ENCODE measurements at regions not wholly inside any gene's neighbourhood (a gene's known extent, or its start where the extent isn't known, plus 50 kb on each side); places are given as distances from the start of the nearest gene placed in this dataset.
A peak's percentile ranks its signal among the peaks of the same experiment; 100 is the strongest.

DNA sequence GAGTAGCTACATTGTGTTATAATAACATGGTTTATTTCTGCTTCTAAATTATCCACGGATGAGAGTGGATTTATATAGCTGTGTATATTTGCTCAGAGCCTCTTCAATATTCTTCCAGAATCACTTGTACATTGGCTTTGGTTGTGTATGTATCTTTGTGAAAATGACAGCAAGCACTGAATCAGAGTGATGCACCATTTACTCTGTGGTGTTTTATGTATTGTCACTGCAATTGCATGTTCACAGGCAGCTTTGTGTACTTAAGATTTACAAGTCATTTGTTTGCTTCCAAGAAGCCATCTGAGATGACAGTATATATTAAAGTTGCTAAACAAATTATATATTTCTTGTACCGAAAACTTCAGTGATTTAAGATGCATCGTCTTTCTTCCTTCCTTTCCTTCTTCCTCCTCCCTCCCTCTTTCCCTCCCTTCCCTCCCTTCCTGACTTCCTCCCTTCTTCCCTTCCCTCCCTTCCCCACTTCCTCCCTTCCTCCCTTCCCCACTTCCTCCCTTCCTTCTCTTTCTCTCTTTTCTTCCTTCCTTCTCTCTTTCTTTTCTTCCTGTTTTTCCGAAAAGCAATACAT is 362.3 kb upstream of the GOLIM4 start:
- no peak for DNase-seq (ENCODE audit: low spot score)

DNA sequence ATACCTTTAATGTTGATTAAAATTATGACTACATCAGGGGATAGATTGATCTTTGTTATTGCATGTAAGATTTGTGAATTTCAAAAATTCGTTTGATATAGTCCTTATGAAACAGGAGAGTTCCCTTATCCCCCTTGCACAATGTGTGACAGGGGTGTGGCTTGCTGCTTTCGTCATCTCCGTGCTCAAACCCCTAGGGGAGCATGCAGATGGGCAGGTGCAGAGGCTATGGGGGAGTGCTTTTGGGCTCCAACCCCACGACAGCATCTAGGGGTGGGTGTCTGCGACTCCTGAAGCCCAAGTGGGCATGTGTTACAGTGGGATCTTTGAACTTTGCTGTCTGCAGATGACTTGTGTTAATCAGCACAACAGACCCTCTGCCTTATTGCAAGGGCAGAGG is 360.1 kb upstream of the GOLIM4 start:
- no peak for DNase-seq (ENCODE audit: low spot score)

DNA sequence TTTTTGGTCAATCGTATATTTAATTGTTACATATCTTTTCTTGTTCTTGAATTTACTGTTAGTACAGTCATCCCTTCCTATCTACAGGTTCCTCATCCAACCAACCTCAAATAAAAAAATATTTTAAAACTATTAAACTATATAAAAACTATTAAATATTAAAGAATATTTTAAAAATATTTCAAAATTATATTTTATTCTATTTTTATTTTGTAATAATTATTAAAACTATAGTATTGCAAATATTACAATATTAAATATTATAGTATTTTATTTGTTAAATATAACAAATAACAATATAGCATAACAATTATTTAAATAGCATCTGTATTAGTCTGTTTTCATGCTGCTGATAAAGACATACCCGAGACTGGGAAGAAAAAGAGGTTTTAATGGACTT is 357.9 kb upstream of the GOLIM4 start:
- DNase-seq (ENCODE audit: low spot score): no peak

DNA sequence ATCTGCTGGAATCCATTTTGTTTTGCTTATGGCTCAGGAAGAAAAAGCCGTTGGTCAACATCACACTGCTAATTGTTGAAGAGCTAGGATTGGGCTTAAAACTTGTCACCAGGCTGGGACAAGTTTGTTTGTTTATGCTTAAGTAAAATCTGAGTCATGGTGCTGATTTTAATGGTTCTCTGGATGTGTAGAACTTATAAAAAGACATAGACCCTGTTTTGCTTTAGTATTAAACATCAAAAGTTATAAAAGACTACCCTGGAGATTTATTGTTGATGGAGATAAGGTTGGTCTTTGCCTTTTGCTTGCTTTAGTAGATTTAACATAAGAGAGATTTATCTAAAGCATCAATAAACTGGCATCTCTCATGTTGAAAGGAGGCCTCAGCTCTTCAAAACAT is 348.2 kb upstream of the GOLIM4 start:
- DNase-seq (ENCODE audit: low spot score): no peak

DNA sequence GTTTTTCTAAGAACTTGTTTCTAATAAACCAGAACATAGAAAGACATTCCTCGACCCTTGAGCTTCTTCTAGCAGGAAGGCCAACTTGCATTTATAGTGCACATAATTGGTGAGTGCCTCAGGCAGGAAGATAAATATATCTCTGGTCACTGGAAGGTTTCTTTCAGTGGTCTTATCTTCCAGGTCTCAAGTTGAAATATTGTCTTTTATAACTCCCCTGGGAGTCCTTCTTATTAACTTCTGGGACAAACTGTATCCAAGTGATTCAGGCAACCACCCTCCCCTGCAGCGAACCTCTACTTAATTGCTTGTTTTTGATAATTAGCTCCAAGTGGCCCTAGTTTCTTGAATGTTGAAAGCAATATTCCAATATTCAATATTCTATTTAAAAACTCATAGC is 346.8 kb upstream of the GOLIM4 start:
- no peak for DNase-seq (ENCODE audit: low spot score)

DNA sequence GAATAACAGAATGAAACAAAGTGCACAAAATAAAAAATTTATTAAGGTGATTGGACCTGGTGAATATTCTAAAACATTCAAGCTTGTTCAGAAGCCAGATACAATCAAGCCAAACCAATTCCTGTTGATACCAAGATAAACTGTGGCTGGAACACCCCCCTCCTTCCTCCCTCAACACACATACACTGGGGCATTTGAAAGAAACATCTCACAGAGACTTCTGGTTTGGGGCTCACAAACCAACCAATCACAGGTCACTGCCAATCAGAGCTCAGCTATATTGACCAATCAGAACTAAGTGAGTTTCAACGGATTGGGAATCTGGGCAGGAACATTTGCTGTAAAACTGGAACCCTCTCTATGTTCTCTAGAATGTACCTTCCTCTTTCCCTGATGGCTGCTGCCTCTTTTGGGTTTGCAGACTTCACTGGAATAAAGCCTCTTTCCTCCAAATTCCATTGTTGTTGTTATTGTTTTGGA is 340.6 kb upstream of the GOLIM4 start:
- no peak for DNase-seq (ENCODE audit: low spot score)

DNA sequence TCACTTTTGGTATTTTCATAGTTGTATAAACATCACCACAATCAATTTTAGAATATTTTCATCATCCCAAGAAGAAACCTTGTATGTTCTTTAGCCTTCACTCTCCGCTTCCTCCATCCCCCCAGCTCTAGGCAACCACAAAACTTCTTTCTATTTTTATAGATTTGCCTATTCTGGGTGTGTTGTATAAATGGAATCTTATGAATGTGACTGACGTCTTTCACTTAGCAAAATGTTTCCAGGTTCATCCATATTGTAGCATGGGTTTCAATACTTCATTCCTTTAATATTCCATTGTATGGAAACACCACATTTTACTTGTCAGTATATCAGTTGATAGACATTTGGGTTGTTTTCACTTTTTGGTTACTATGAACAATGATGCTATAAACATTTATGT is 335.8 kb upstream of the GOLIM4 start:
- DNase-seq (ENCODE audit: low spot score): no peak

DNA sequence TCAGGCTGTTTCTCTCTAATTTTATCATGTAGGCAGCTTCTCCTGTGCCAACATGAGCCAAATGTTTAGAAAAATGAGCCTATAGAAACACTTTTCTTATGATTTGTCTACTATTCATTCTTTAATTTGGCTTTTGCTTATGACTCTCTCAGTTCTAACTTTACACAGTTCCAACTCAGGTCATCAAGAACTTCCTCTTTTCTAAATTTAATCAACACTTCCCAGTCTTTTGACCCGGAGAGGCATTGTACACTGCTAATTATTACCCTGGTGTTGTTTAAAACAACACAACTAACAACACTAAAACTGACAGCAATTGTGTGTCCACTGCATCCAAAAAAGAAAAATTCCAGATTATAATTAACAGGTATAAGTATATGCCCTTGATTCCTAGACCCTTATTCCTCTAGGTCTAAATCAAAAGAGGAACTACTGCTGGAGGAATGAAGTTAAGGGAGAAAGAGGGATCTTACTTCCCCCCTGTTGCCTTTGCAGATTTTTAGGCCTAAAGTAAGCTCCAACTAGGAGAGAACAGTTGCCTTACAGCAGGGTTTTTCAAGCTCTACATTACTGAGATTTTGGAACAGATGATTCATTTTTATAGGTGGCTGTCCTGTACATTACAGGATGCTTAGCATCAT is 332.2 kb upstream of the GOLIM4 start:
- DNase-seq (ENCODE audit: low spot score): no peak

DNA sequence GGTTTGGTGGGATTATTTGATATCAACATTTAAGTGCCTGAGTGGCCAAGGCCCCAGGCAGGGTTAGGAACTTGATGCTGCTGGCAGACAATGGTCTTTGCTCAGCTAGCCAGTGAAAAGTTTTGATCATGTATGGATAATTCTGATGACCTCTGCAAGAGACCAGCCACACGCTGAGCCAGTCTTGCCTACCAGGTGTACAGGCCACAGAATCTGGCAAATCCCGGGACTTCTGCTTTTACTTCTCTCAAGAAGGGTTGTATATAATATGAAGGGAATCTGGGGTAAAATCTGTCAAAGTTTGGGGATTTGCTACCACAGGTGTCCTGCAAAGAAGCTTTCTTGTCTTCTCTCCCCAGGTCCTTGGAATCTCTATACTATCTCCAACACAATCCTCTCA is 331.4 kb upstream of the GOLIM4 start:
- no peak for DNase-seq (ENCODE audit: low spot score)

DNA sequence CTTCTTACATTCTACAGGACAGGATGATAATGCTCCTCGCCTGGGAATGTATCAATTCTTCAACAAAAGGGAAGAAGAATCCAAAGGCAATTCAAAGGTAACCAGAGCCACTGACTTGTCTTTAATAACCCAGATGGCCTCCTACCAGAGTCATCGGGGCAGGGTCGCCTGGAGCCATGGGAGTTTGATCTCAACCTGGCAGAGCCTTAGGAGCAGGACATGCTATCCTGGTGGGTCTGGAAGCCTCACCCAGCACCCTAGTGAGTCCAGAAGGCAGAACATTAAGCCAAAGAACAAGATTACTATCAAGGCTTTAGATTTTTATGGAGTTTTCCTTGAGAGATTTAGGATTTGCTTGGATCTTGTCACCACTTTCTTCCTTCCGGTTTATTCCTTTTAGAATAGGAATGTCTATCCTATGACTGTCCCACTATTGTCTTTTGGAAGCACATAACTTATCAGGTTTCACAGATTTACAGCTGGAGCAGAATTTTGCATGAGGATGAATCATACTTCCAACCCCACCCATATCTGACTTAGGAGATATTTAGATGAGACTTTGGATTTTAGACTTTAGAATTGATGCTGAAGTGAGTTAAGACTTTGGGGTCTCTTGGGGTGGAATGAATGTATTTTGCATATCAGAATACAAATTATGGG is 330.3 kb upstream of the GOLIM4 start:
- DNase-seq (ENCODE audit: low spot score): no peak

DNA sequence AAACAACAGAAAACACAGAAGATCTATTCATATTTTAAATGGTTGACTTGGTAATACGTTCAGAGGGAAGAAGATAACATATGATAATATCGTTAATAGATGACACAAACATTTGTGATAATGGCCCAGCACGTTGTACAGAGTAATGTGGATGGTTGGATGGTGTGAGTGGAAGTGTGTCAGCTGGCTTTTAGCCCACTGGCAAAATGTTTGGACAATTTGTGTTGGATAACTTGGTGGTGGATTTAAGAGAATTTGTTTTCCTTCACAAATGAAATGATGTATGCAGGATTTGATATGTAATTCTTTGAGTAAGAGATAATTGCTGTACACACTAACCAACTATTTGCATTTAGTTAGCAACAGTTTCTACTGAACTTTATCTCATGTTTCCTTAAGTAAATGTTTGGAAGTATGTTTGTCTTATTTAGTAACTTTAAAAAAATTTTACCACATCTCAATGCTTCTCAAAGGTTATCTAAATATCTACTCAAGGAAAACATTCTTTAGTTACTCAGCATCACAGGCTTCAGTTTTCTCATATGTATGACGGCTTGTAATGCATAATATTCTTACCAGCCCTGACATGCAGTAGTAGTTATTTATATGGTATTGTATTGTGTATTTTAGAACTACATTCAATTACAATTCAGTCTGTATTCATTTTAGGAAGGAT is 328.5 kb upstream of the GOLIM4 start:
- no peak for DNase-seq (ENCODE audit: low spot score)

DNA sequence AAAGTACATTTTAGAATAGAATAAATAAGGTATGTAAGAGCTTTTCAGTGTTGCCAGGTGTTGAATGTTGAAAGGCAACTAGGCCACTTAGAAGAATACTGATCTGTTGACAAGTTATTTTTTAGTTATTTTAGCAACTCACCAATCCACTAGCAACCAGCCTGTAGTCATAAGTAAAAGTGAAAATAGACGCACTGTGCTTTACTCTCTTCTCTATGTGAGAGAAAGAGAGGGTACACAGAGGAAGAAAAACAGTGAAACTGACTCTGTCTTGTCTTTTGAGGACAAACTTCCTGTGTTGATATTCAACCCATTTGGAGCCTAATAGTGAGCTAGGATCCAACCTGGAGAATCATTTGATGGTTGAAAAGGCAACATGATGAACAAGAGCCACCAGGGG is 327.1 kb upstream of the GOLIM4 start:
- no peak for DNase-seq (ENCODE audit: low spot score)

DNA sequence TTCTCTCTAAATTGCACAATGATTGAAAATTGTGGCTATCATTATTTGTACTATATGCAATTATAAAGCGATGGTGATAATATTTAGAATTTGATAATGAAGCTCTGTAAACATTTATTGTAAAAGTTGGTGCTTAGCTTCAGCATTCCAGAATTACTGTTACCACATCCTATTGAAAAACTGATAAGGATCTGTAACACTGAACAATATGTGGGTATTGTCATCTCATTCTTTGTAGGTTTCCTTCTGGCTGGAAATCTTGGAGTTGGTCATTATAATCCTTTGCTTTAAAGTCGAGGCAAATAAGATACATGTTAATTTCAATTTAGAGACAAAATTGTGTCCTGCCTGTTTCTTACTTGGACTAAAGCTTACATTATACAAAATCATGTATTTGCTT is 323.4 kb upstream of the GOLIM4 start:
- DNase-seq (ENCODE audit: low spot score): no peak

DNA sequence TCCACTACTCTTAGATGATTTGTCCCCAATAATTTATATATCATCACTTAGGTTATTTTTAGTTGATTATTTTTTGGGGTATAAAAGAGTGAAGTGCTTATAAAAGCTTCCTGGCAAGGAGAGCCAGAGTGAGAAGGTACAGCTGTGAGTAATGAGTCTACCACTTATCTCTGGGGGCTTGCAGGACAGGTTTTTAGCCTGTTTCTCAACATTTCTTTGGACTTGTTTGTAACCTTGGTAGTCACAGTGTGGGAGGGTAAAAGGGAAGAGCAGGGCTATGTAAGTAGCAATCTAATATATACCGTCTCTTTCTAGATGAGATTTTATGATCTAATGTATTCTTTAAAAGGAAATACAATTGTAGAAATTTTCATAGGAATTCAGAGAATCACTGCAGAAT is 321.3 kb upstream of the GOLIM4 start:
- DNase-seq (ENCODE audit: low spot score): no peak

DNA sequence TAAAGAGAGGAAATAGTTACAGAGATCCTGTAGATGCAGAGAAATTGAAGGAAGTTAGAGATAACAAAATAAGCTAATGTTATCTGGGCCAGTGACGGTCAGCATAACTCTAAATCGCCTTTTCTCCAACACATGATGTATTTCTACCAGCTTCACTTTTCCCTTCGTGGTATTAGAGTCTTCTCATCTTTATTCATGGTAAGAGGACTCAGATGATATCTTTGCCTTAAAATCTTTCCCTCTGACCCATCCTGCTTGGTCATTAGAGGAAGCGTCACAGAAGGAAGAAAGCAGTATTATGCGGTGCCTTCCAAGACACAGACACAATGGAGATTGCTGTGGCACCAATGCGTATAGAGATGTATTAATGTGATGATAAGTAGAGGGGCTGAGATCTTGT is 320.7 kb upstream of the GOLIM4 start:
- DNase-seq (ENCODE audit: low spot score): no peak

DNA sequence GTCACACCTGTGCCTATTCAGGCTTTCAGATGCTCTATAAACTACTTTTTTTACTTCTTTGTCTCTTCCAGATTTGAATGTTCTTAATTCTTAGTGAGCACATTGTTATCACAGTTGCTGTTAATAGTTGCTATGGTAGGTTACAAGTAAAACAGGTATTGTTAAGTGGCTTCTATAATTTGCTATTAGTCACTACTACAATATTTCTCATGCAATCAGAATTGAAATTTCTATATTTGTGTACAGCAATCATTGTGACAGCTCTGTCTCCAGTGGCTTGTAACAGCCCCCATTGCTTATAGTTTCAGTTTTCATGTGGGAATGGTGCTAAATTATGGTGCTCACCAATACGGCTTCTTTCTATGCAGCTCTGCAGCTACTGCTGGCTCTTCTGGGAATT is 318.4 kb upstream of the GOLIM4 start:
- DNase-seq (ENCODE audit: low spot score): no peak

DNA sequence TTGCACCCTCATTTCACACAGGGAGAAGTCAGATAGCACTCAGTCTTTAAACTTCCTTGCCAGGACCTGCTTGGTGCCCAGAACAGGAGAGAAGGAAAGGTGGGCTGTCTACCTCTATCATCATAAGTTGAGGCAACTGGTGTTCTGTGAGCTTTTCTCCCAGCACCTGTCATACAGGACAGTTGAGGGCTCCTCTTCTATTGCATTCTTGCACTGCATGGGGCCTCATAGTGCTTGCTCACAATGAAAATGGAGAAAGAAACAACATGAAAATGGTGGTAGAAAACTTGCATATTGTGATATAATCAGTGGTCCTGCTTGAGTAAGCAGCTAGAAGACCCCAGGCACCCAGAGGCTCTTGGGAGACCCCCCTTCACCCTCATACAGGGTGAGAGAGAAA is 311.7 kb upstream of the GOLIM4 start:
- no peak for DNase-seq (ENCODE audit: low spot score)

DNA sequence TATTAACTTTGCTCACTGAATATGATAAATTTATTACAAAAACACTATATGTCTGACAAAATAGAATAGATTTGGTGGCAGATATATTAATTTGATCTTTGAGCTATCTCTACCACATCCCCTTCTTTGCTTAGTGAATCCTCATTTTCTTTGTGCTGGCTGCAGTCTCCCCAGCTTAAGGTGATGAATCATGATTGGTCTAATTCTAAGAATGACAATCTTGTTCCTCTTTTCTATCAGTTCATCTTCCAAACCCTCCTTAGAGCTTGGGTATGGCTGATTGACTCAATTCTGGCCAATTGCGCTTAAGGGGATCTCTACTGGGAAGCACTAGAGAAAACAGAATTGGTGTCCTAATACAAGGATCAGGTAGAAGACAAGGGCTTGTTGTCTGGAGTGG is 309.6 kb upstream of the GOLIM4 start:
- DNase-seq (ENCODE audit: low spot score): no peak

DNA sequence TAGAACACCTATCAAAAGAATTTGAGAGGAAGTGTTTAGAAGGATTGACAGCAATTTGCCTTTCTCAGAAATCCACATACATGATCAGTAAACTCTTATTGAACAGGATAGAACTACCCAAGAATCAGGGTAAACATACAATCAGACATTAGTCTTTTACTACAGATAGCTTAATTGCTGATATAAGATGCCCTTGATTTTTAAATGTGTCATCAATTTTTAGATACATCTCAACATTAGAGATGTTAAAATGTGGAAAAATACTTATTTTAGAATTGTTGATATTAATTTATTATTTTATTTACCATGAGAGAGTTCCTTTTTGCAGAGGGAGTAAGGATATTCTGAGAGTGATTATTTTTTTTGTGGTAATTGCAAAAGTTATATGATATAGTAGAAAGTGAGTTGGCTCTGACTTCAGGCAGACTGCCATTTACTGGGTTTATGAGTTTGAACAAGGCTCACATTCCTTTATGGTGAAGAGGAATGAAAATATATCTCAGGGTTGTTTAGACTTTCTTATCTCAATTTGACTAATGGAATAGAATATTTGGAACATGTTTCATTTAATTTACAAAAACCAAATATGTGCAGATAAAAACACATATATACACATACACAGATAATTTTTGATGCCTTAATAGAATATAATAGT is 302.8 kb upstream of the GOLIM4 start:
- no peak for DNase-seq (ENCODE audit: low spot score)

DNA sequence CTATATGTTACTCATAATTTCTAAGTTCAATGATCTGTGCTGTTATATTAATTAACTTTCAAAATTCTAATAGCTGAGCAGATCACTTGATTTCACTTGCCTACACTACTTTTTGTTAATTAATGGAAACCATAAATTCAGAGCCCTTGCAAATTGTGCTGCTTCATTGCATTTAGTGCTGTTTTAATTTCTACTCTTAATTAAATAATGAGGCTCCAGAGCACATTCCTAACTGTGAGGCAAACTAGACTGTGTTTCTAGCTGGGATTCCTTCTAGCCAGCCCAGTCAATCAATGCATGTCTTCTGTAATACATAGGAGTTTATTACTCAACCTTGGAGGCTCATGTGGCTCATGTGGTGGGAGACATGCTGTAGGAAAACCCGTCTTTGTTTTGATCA is 301.1 kb upstream of the GOLIM4 start:
- DNase-seq (ENCODE audit: low spot score): no peak

DNA sequence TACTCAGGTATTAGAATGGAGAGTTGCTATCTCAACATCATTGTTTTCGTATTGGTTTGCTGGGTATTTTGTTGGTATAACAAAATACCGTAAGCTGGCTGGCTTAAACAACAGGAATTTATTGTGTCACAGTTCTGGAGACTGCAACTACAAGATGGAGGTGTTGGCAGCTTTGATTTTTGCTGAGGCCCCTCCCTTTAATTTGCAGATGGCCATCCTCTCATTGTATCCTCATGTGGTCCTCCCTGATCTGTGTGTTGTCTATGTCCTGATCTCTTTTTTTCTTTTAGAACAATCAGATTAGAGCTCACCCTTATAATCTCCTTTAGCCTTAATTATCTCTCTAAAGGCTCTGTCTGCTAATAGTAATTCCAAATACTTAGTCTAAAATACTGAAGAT is 299.8 kb upstream of the GOLIM4 start:
- DNase-seq (ENCODE audit: low spot score): peak; percentile 73

DNA sequence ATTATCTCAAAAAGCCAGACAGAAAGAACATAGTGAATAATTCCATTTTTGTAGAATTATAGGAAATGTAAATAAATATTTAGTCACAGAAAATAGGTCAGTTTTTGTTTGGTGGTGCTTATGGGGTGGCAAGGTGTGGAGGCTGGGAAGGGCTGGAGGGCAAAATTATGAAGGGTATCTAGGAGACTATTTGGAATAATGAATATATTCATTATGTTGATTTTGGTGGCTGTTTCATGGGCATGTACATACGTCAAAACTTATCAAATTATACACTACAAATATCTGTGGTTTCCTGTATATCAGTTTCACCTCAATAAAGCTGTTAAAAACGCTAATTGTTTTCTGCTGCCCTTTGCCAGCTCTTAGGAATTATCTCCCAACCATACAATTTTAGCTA is 298.7 kb upstream of the GOLIM4 start:
- DNase-seq (ENCODE audit: low spot score): no peak

DNA sequence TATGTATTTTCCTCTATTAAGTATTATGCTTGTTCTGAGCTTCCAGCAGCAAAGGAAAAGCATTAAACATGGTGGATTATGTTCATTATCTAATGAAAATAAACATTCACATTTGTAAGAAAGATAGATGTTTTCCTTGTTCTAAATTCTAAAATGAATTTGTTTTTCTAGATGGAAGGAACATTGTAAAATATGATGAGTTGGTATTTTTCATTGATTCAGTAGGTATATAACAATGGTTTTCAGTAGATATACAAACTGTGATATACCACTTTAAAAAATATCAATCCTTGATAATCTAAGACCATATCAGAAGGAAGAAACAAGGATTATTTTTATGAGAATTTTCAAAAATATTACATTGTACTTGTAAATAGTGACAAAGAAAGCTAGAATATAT is 290.6 kb upstream of the GOLIM4 start:
- DNase-seq (ENCODE audit: low spot score): no peak
